HEK293T (cell line): ENCODE measurements at regions not wholly inside any gene's neighbourhood (a gene's known extent, or its start where the extent isn't known, plus 50 kb on each side); places are given as distances from the start of the nearest gene placed in this dataset.

Experiments used
- ARNT ChIP-seq: fragments of 450-650 bp; IDR thresholded peaks from 2 replicates; pipeline ENCODE4 v1.6.1; 2017; ENCODE audit warnings: mild to moderate bottlenecking
- ELF4 ChIP-seq: fragments of 450-650 bp; IDR thresholded peaks from 2 replicates; pipeline ENCODE4 v1.6.1; 2017; ENCODE audit warnings: antibody characterized with exemption
- FOXA1 ChIP-seq: fragments of 450-650 bp; IDR thresholded peaks from 2 replicates; pipeline ENCODE4 v1.6.1; 2016; ENCODE audit warnings: mild to moderate bottlenecking
- FOXK2 ChIP-seq: fragments of 450-650 bp; IDR thresholded peaks from 2 replicates; pipeline ENCODE4 v1.6.1; 2016; ENCODE audit warnings: mild to moderate bottlenecking
- FOXM1 ChIP-seq: fragments of 450-650 bp; IDR thresholded peaks from 2 replicates; pipeline ENCODE4 v1.6.1; 2017; ENCODE audit warnings: mild to moderate bottlenecking, borderline replicate concordance
- HDGF ChIP-seq: fragments of 450-650 bp; IDR thresholded peaks from 2 replicates; pipeline ENCODE4 v1.6.1; 2017; ENCODE audit warnings: antibody characterized with exemption, borderline replicate concordance
- SP1 ChIP-seq: fragments of 450-650 bp; IDR thresholded peaks from 2 replicates; pipeline ENCODE4 v1.6.1; 2017
- TARDBP ChIP-seq: fragments of 450-650 bp; IDR thresholded peaks from 2 replicates; pipeline ENCODE4 v1.6.1; 2016
- ZNF384 ChIP-seq: fragments of 450-650 bp; IDR thresholded peaks from 2 replicates; pipeline ENCODE4 v1.6.1; 2016

- no peak for TF ChIP-seq FOXM1
- TF ChIP-seq ZNF384, result no peak
- TF ChIP-seq FOXK2, result no peak
- TF ChIP-seq HDGF, result no peak
- no peak for TF ChIP-seq SP1
- no peak for TF ChIP-seq FOXA1
- TF ChIP-seq TARDBP, result no peak
- TF ChIP-seq ELF4, result no peak
- TF ChIP-seq ARNT, result no peak
Measured at GRCh38 chr18:59846814-59847490, 52.8 kb upstream of the PMAIP1 start.
